HCT116 (cell line): ENCODE measurements at regions not wholly inside any gene's neighbourhood (a gene's known extent, or its start where the extent isn't known, plus 50 kb on each side); places are given as distances from the start of the nearest gene placed in this dataset.

ENCODE experiments used
- ATAC-seq: fragments of 200-7000 bp; cut with Tn5 transposase; 2 replicates; pipeline ENCODE4 v1.9.1; 2020; ENCODE audit warnings: mild to moderate bottlenecking, moderate library complexity
- BruUV-seq: library from RNA; stranded (reverse); fragments of 400-500 nt; replicated peaks from 2 replicates; lab custom pipeline; 2021; lab: Mats Ljungman, UMichigan
- CTCF ChIA-PET: fragments of 300-600 bp; sonication (Branson Sonifier 250); formaldehyde crosslinking; loops from one replicate; lab custom pipeline; 2021; ENCODE audit warnings: antibody characterized with exemption; lab: Charles Lee
- POLR2A ChIA-PET: fragments of 300-600, 350-600 bp; sonication (Branson Sonifier 250); formaldehyde crosslinking; loops from one replicate; lab custom pipeline; 2021; ENCODE audit warnings: antibody characterized with exemption; lab: Charles Lee
- RAD21 ChIA-PET, 2 experiments: fragments of 300-600 bp; sonication (Branson Sonifier 250); formaldehyde crosslinking; loops; one replicate each; lab custom pipeline; 2023; ENCODE audit warnings: low total read pairs in 2 of 2; ENCODE audit not compliant: uncharacterized antibody in 2 of 2, unreplicated experiment in 2 of 2, low non-redundant PET in 1 of 2; lab: Charles Lee
- DNase-seq: peaks from one replicate; pipeline ENCODE4 v3.0.0-alpha.2; 2010; ENCODE audit warnings: low read depth, low spot score
- H2AFZ ChIP-seq: fragments of 200-600 bp; shearing (Covaris generic), sonication (generic); 2 replicates; pipeline ENCODE4 v1.6.1; 2017; ENCODE audit warnings: low read depth, mixed run types, mixed read lengths, antibody characterized with exemption, low read length; ENCODE audit not compliant: poor library complexity, severe bottlenecking
- H3K27ac ChIP-seq: 2 replicates; pipeline ENCODE4 v1.5.1; 2012; ENCODE audit warnings: low read depth, low read length
- H3K27me3 ChIP-seq: fragments of 200-600 bp; sonication (generic); 2 replicates; pipeline ENCODE4 v1.6.1; 2016; ENCODE audit warnings: mixed run types, low read length, mixed read lengths; ENCODE audit not compliant: insufficient read depth
- H3K36me3 ChIP-seq, 2 experiments: fragments of 200-500 bp in 1 of 2; fragments of 200-600 bp in 1 of 2; sonication (Bioruptor generic) in 1 of 2; sonication (generic) in 1 of 2; 2 replicates each; pipeline versions ENCODE4 v1.5.1 to v1.6.1; 2014 to 2016; ENCODE audit warnings: low read length in 2 of 2, inconsistent platforms in 1 of 2, mixed read lengths in 1 of 2, mixed run types in 1 of 2; ENCODE audit not compliant: insufficient read depth in 2 of 2, control insufficient read depth in 1 of 2
- H3K4me1 ChIP-seq, 2 experiments: fragments of 200-600 bp in 1 of 2; sonication (generic) in 1 of 2; 2 replicates each; pipeline versions ENCODE4 v1.5.1 to v1.6.1; 2012 to 2017; ENCODE audit warnings: low read length in 2 of 2, inconsistent platforms in 1 of 2, mild to moderate bottlenecking in 1 of 2, mixed read lengths in 1 of 2, mixed run types in 1 of 2, moderate library complexity in 1 of 2; ENCODE audit not compliant: insufficient read depth in 2 of 2, control insufficient read depth in 1 of 2
- H3K4me2 ChIP-seq: fragments of 200-600 bp; sonication (generic); 2 replicates; pipeline ENCODE4 v1.6.1; 2017; ENCODE audit warnings: mixed run types, low read length, mixed read lengths
- H3K4me3 ChIP-seq, 2 experiments: fragments of 200-600 bp in 1 of 2; sonication (generic) in 1 of 2; replicated peaks in 1 of 2; 2 replicates each; pipeline ENCODE4 v1.5.1; 2011 to 2016; ENCODE audit warnings: low read length in 2 of 2, control low read depth in 1 of 2, low read depth in 1 of 2, mild to moderate bottlenecking in 1 of 2, mixed read lengths in 1 of 2, mixed run types in 1 of 2
- H3K79me2 ChIP-seq: fragments of 200-600 bp; sonication (generic); 2 replicates; pipeline ENCODE4 v1.6.1; 2017; ENCODE audit warnings: mild to moderate bottlenecking, mixed run types, low read length, moderate library complexity, mixed read lengths; ENCODE audit not compliant: insufficient read depth
- H3K9ac ChIP-seq: fragments of 200-600 bp; sonication (generic); 2 replicates; pipeline ENCODE4 v1.6.1; 2016; ENCODE audit warnings: low read length, mixed read lengths
- H3K9me2 ChIP-seq: fragments of 200-600 bp; sonication (generic), shearing (Covaris generic); 2 replicates; pipeline ENCODE4 v1.6.1; 2017; ENCODE audit warnings: mixed run types, mild to moderate bottlenecking, moderate library complexity; ENCODE audit not compliant: insufficient read depth
- H3K9me3 ChIP-seq, 2 experiments: fragments of 200-500 bp in 1 of 2; fragments of 200-600 bp in 1 of 2; sonication (Bioruptor generic) in 1 of 2; sonication (generic) in 1 of 2; 2 replicates each; pipeline ENCODE4 v1.6.1; 2014 to 2017; ENCODE audit warnings: low read length in 2 of 2, mixed read lengths in 2 of 2, inconsistent platforms in 1 of 2, low read depth in 1 of 2, mild to moderate bottlenecking in 1 of 2, mixed run types in 1 of 2, moderate library complexity in 1 of 2; ENCODE audit not compliant: control insufficient read depth in 1 of 2, insufficient read depth in 1 of 2
- H4K20me1 ChIP-seq: fragments of 200-600 bp; sonication (generic), shearing (Covaris generic); 2 replicates; pipeline ENCODE4 v1.6.1; 2017; ENCODE audit warnings: mixed run types, mild to moderate bottlenecking, moderate library complexity; ENCODE audit not compliant: insufficient read depth
- CBX3 ChIP-seq: IDR thresholded peaks from 2 replicates; pipeline ENCODE4 v1.6.1; 2012; ENCODE audit warnings: low read depth
- CEBPB ChIP-seq: IDR thresholded peaks from 2 replicates; pipeline ENCODE4 v1.6.1; 2012; ENCODE audit warnings: low read depth
- CTCF ChIP-seq, 3 experiments: fragments of 200-600 bp in 1 of 3; sonication (generic) in 1 of 3; IDR thresholded peaks in 2 of 3; conservative IDR thresholded peaks in 1 of 3; 2 replicates each; pipeline ENCODE4 v1.5.1; 2012 to 2017; ENCODE audit warnings: low read depth in 2 of 3, low read length in 2 of 3, antibody characterized with exemption in 1 of 3, borderline replicate concordance in 1 of 3, control low read depth in 1 of 3, mild to moderate bottlenecking in 1 of 3, mixed read lengths in 1 of 3, mixed run types in 1 of 3, moderate library complexity in 1 of 3; ENCODE audit not compliant: insufficient read depth in 1 of 3
- ELF1 ChIP-seq: IDR thresholded peaks from 2 replicates; pipeline ENCODE4 v1.6.1; 2012; ENCODE audit warnings: low read depth, borderline replicate concordance
- EZH2 ChIP-seq: fragments of 200-600 bp; sonication (generic); IDR thresholded peaks from 2 replicates; pipeline ENCODE4 v1.6.1; 2017; ENCODE audit warnings: antibody characterized with exemption, mixed run types
- EZH2phosphoT487 ChIP-seq: fragments of 200-600 bp; IDR thresholded peaks from 2 replicates; pipeline ENCODE4 v1.6.1; 2018; ENCODE audit warnings: antibody characterized with exemption, borderline replicate concordance
- JUND ChIP-seq: IDR thresholded peaks from 2 replicates; pipeline ENCODE4 v1.6.1; 2012
- MAX ChIP-seq: IDR thresholded peaks from 2 replicates; pipeline ENCODE4 v1.6.1; 2012
- POLR2A ChIP-seq: IDR thresholded peaks from 2 replicates; pipeline ENCODE4 v1.7.0; 2011; ENCODE audit warnings: borderline replicate concordance; ENCODE audit not compliant: insufficient read depth, insufficient read length; ENCODE audit errors: extremely low read depth
- RAD21 ChIP-seq: IDR thresholded peaks from 2 replicates; pipeline ENCODE4 v1.6.1; 2012; ENCODE audit warnings: low read depth, mild to moderate bottlenecking
- REST ChIP-seq: IDR thresholded peaks from 2 replicates; pipeline ENCODE4 v1.6.1; 2012; ENCODE audit warnings: low read depth
- SIN3A ChIP-seq: IDR thresholded peaks from 2 replicates; pipeline ENCODE4 v1.6.1; 2012; ENCODE audit warnings: low read depth
- SP1 ChIP-seq: IDR thresholded peaks from 2 replicates; pipeline ENCODE4 v1.6.1; 2012; ENCODE audit warnings: low read depth
- SRF ChIP-seq: IDR thresholded peaks from 2 replicates; pipeline ENCODE4 v1.6.1; 2012; ENCODE audit warnings: low read depth
- TCF7L2 ChIP-seq: IDR thresholded peaks from 2 replicates; pipeline ENCODE4 v1.7.0; 2011; ENCODE audit warnings: borderline replicate concordance, inconsistent platforms; ENCODE audit not compliant: insufficient read depth, insufficient read length; ENCODE audit errors: extremely low read depth
- YY1 ChIP-seq: IDR thresholded peaks from 2 replicates; pipeline ENCODE4 v1.6.1; 2011; ENCODE audit warnings: low read length, low read depth, moderate library complexity, mild to moderate bottlenecking; ENCODE audit not compliant: insufficient replicate concordance; ENCODE audit errors: extremely low read depth
- intact Hi-C: fragments of 100-400 bp; cut with micrococcal nuclease; formaldehyde crosslinking; loops from 2 replicates; pipeline ENCODE4 v1.10.0; 2022

GRCh38 chr1:56098946-56099345 lies 480.4 kb downstream of the PLPP3 start:
- Histone ChIP-seq H3K4me2 (no peak overlapping the region), H3K4me3 (no peak overlapping the region), H3K36me3 (no peaks in the 10 kb centered on the region), H2AFZ (no peak overlapping the region), H3K27ac (no peak overlapping the region), H3K79me2 (no peaks in the 10 kb centered on the region), H3K9me2 (no peaks in the 10 kb centered on the region), H4K20me1 (no peaks in the 10 kb centered on the region), H3K4me1 (no peaks in the 10 kb centered on the region), H3K9me3 (no peaks in the 10 kb centered on the region), H3K9ac (no peak overlapping the region), H3K27me3 (peaks cover 4% of the 10 kb centered on the region; the same call in 1 of the 2 replicates)
- TF ChIP-seq CEBPB (no peak), SRF (no peak), EZH2phosphoT487 (no peak), POLR2A (no peak), CBX3 (no peak), ELF1 (no peak), TCF7L2 (no peak), CTCF (IDR thresholded peaks at IDR 0.05 in 2 of 3, conservative IDR thresholded peaks at IDR 0.05 in 1 of 3; ENCODE audit: borderline replicate concordance in 1 of 3, insufficient read depth in 1 of 3, low read depth in 2 of 3, low read length in 2 of 3) (no peak), JUND (no peak), YY1 (no peak), SP1 (no peak), EZH2 (no peak), REST (no peak), SIN3A (no peak), MAX (no peak), RAD21 (no peak)
- POLR2A ChIA-PET: no interaction called here
- RAD21 ChIA-PET: no interaction called here
- intact Hi-C loops: no loop called here
- CTCF ChIA-PET: no interaction called here
- no peak for DNase-seq
- ATAC-seq: no peak
- no TSS peak for BruUV-seq
